Thoracic aorta (tissue), 2 donors: ENCODE measurements at regions not wholly inside any gene's neighbourhood (a gene's known extent, or its start where the extent isn't known, plus 50 kb on each side); places are given as distances from the start of the nearest gene placed in this dataset.
"Not testable (repeated sequence)": the region's sequence is repeated elsewhere in the genome, so short reads cannot be mapped to it uniquely, and the experiment has no call there.

ENCODE experiments used
- ATAC-seq: fragments of 150-250 bp; one replicate; pipeline ENCODE4 v1.8.0; 2017; ENCODE audit warnings: low read depth; ENCODE audit not compliant: insufficient number of reproducible peaks, low FRiP score
- DNase-seq: peaks from one replicate; pipeline ENCODE4 v3.0.0-alpha.2; 2020; ENCODE audit warnings: low spot score
- H3K27ac ChIP-seq, 2 donors: fragments of 200-600 bp; sonication (generic); 1 replicate in 1 of 2; 2 replicates in 1 of 2; pipeline ENCODE4 v1.5.1; 2016; ENCODE audit warnings: mild to moderate bottlenecking in 2 of 2, moderate library complexity in 2 of 2
- H3K27me3 ChIP-seq: fragments of 200-600 bp; sonication (generic); replicated peaks from 2 replicates; pipeline ENCODE4 v1.6.0; 2016; ENCODE audit warnings: mild to moderate bottlenecking; ENCODE audit not compliant: insufficient read depth
- H3K36me3 ChIP-seq: fragments of 200-600 bp; sonication (generic); one replicate; pipeline ENCODE4 v1.5.1; 2016
- H3K4me1 ChIP-seq, 2 donors: fragments of 200-600 bp; sonication (generic); 1 replicate in 1 of 2; 2 replicates in 1 of 2; pipeline versions ENCODE4 v1.5.1 to v1.6.0; 2016; ENCODE audit warnings: low read depth in 2 of 2, mild to moderate bottlenecking in 1 of 2; ENCODE audit not compliant: control insufficient read depth in 1 of 2
- H3K4me3 ChIP-seq: fragments of 200-600 bp; sonication (generic); 2 replicates; pipeline ENCODE4 v1.5.1; 2016; ENCODE audit warnings: mild to moderate bottlenecking
- H3K9me3 ChIP-seq: fragments of 200-600 bp; sonication (generic); 2 replicates; pipeline ENCODE4 v1.5.1; 2016
- CTCF ChIP-seq: fragments of 200-600 bp; sonication (generic); IDR thresholded peaks from one replicate; pipeline ENCODE4 v1.5.1; 2019; ENCODE audit warnings: antibody characterized with exemption

GRCh38 chrY:21701951-21702350 is 167.3 kb downstream of the RBMY1A1 start:
- H3K4me3 ChIP-seq, H3K9me3 ChIP-seq, H3K27ac ChIP-seq, DNase-seq, H3K27me3 ChIP-seq, ATAC-seq, H3K36me3 ChIP-seq: not testable (repeated sequence)
- peaks cover 5 to 22% of the 10 kb centered on the region in 2 donors for H3K4me1 ChIP-seq

GRCh38 chrY:21702927-21703326 is 168.2 kb downstream of the RBMY1A1 start:
- H3K9me3 ChIP-seq, H3K4me3 ChIP-seq, H3K36me3 ChIP-seq, H3K27me3 ChIP-seq: not testable (repeated sequence)
- ATAC-seq (peak; percentile 88), DNase-seq (peak; percentile 2)
- H3K27ac ChIP-seq, result peak overlapping the region in 1 of 2 donors; percentile 64
- H3K4me1 ChIP-seq, result peaks cover 5 to 22% of the 10 kb centered on the region in 2 donors

GRCh38 chrY:21705309-21705708 is 170.6 kb downstream of the RBMY1A1 start:
- Histone ChIP-seq H3K36me3 (no peaks in the 10 kb centered on the region), H3K9me3 (no peaks in the 10 kb centered on the region), H3K27me3 (no peaks in the 10 kb centered on the region), H3K4me1 (peaks cover 5 to 29% of the 10 kb centered on the region in 2 donors), H3K27ac (no peak overlapping the region), H3K4me3 (no peak overlapping the region)
- ATAC-seq, result no peak
- no peak for DNase-seq
- TF ChIP-seq CTCF, result no peak

- H3K4me3 ChIP-seq, DNase-seq, H3K36me3 ChIP-seq, H3K9me3 ChIP-seq, ATAC-seq, H3K27me3 ChIP-seq, H3K27ac ChIP-seq: not testable (repeated sequence)
- H3K4me1 ChIP-seq, result peaks cover 5 to 29% of the 10 kb centered on the region in 2 donors
These were observed 171.9 kb downstream of the RBMY1A1 start for GRCh38 chrY:21706611-21707010.

GRCh38 chrY:21735489-21736060 is 158.8 kb downstream of the RBMY1D start:
- H3K27ac ChIP-seq, H3K4me3 ChIP-seq, H3K4me1 ChIP-seq, H3K27me3 ChIP-seq, H3K9me3 ChIP-seq, H3K36me3 ChIP-seq, DNase-seq, ATAC-seq: not testable (repeated sequence)

- DNase-seq, H3K36me3 ChIP-seq, H3K4me3 ChIP-seq, H3K4me1 ChIP-seq, H3K9me3 ChIP-seq, H3K27me3 ChIP-seq, ATAC-seq, H3K27ac ChIP-seq: not testable (repeated sequence)
These were observed 149.3 kb downstream of the RBMY1D start for GRCh38 chrY:21744998-21745397.

- not testable (repeated sequence) for DNase-seq, H3K9me3 ChIP-seq, ATAC-seq, H3K36me3 ChIP-seq, H3K4me1 ChIP-seq, H3K27me3 ChIP-seq, H3K4me3 ChIP-seq, H3K27ac ChIP-seq
These were observed 134.1 kb downstream of the RBMY1D start for GRCh38 chrY:21760243-21760642.

- not testable (repeated sequence) for H3K9me3 ChIP-seq, H3K4me1 ChIP-seq, H3K4me3 ChIP-seq, H3K36me3 ChIP-seq, DNase-seq, ATAC-seq, H3K27me3 ChIP-seq, H3K27ac ChIP-seq
These were observed 126.5 kb downstream of the RBMY1D start for GRCh38 chrY:21767824-21768223.

- H3K27me3 ChIP-seq, ATAC-seq, H3K9me3 ChIP-seq, DNase-seq, H3K27ac ChIP-seq, H3K4me1 ChIP-seq, H3K36me3 ChIP-seq, H3K4me3 ChIP-seq: not testable (repeated sequence)
These were observed 112.0 kb downstream of the RBMY1D start for GRCh38 chrY:21782174-21782860.
